ENCODE measurements at regions not wholly inside any gene's neighbourhood (a gene's known extent, or its start where the extent isn't known, plus 50 kb on each side); places are given as distances from the start of the nearest gene placed in this dataset.

DNA sequence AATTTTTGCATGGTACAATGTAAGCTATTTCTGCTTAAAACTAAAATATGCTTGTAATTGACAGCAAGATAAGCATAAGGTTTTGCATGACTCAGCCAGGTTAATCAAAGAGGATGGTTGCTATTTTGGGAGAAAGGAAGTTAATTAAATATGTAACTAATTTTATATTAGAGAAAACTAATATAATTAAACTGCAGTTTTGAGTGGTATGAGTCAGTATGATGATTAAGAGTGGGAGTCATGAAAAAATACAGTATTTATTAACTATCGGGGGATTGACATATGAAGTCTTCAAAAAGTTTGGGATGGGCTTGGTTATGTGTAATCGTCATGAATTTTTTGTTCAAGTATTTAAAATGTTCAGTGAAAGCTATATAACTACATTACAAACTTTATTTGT, 54.0 kb upstream of the CDK20 start (continued):
- TF ChIP-seq CHD7 (IDR thresholded peaks at IDR 0.05; ENCODE audit: insufficient replicate concordance, low read length) (no peak), TAF7 (optimal IDR thresholded peaks at IDR 0.05; ENCODE audit: borderline replicate concordance, low read depth, low read length) (no peak), SP4 (IDR thresholded peaks at IDR 0.05; ENCODE audit: low read length) (no peak), POU5F1 (IDR thresholded peaks at IDR 0.05; ENCODE audit: low read depth, low read length) (no peak), POLR2A (IDR thresholded peaks at IDR 0.05; ENCODE audit: control extremely low read depth in 1 of 2, low read depth in 2 of 2, low read length in 2 of 2) (no peak), KDM4A (IDR thresholded peaks at IDR 0.05; ENCODE audit: low read depth, low read length, severe bottlenecking) (no peak), SAP30 (IDR thresholded peaks at IDR 0.05; ENCODE audit: insufficient read depth, insufficient replicate concordance, low read length) (no peak), FOSL1 (IDR thresholded peaks at IDR 0.05; ENCODE audit: insufficient read depth, low read depth, low read length) (no peak), HDAC2 (IDR thresholded peaks at IDR 0.05; ENCODE audit: borderline replicate concordance in 1 of 2, low read depth in 2 of 2, low read length in 2 of 2) (no peak), GABPA (IDR thresholded peaks at IDR 0.05; ENCODE audit: borderline replicate concordance, insufficient read depth, low read length) (no peak)
